ENCODE measurements at regions not wholly inside any gene's neighbourhood (a gene's known extent, or its start where the extent isn't known, plus 50 kb on each side); places are given as distances from the start of the nearest gene placed in this dataset.

GRCh38 chr11:112465433-112466024 is 204.9 kb upstream of the PLET1 start:
- DNase-seq (ENCODE audit: low spot score): no peak

GRCh38 chr11:112467721-112468120 is 207.1 kb upstream of the PLET1 start:
- DNase-seq (ENCODE audit: low spot score): no peak

GRCh38 chr11:112469376-112469775 is 208.7 kb upstream of the PLET1 start:
- DNase-seq (ENCODE audit: low spot score): no peak

GRCh38 chr11:112470355-112470754 is 209.7 kb upstream of the PLET1 start:
- no peak for DNase-seq (ENCODE audit: low spot score)

- no peak for DNase-seq (ENCODE audit: low spot score)
Observed at GRCh38 chr11:112471731-112472130, 211.1 kb upstream of the PLET1 start.

GRCh38 chr11:112477152-112477551 is 216.5 kb upstream of the PLET1 start:
- no peak for DNase-seq (ENCODE audit: low spot score)

GRCh38 chr11:112477581-112478317 is 217.1 kb upstream of the PLET1 start:
- no peak for DNase-seq (ENCODE audit: low spot score)

- DNase-seq (ENCODE audit: low spot score): no peak
Observed at GRCh38 chr11:112478806-112479205, 218.1 kb upstream of the PLET1 start.

- no peak for DNase-seq (ENCODE audit: low spot score)
Observed at GRCh38 chr11:112481431-112481830, 220.8 kb upstream of the PLET1 start.

- DNase-seq (ENCODE audit: low spot score): no peak
Observed at GRCh38 chr11:112481893-112482292, 221.2 kb upstream of the PLET1 start.

GRCh38 chr11:112485280-112485679 is 224.6 kb upstream of the PLET1 start:
- no peak for DNase-seq (ENCODE audit: low spot score)

- no peak for DNase-seq (ENCODE audit: low spot score)
Observed at GRCh38 chr11:112497826-112498225, 237.2 kb upstream of the PLET1 start.

GRCh38 chr11:112498701-112499100 is 238.0 kb upstream of the PLET1 start:
- no peak for DNase-seq (ENCODE audit: low spot score)

- peak; percentile 34 for DNase-seq (ENCODE audit: low spot score)
Observed at GRCh38 chr11:112499153-112499880, 238.7 kb upstream of the PLET1 start.

- DNase-seq (ENCODE audit: low spot score): no peak
Observed at GRCh38 chr11:112499881-112500204, 239.2 kb upstream of the PLET1 start.

- no peak for DNase-seq (ENCODE audit: low spot score)
Observed at GRCh38 chr11:112503410-112503809, 242.8 kb upstream of the PLET1 start.

- DNase-seq (ENCODE audit: low spot score): no peak
Observed at GRCh38 chr11:112504056-112504455, 243.4 kb upstream of the PLET1 start.

- no peak for DNase-seq (ENCODE audit: low spot score)
Observed at GRCh38 chr11:112506852-112507251, 246.2 kb upstream of the PLET1 start.

- no peak for DNase-seq (ENCODE audit: low spot score)
Observed at GRCh38 chr11:112507281-112507680, 246.6 kb upstream of the PLET1 start.

GRCh38 chr11:112508750-112509149 is 248.1 kb upstream of the PLET1 start:
- no peak for DNase-seq (ENCODE audit: low spot score)

GRCh38 chr11:112509300-112509699 is 248.6 kb upstream of the PLET1 start:
- no peak for DNase-seq (ENCODE audit: low spot score)

GRCh38 chr11:112511271-112511670 is 250.6 kb upstream of the PLET1 start:
- DNase-seq (ENCODE audit: low spot score): no peak

GRCh38 chr11:112511911-112512310 is 251.3 kb upstream of the PLET1 start:
- no peak for DNase-seq (ENCODE audit: low spot score)
